HepG2 (cell line): ENCODE measurements at regions not wholly inside any gene's neighbourhood (a gene's known extent, or its start where the extent isn't known, plus 50 kb on each side); places are given as distances from the start of the nearest gene placed in this dataset.

Experiments used
- ATAC-seq: fragments of 200-7000 bp; cut with Tn5 transposase; 3 replicates; pipeline ENCODE4 v1.9.1; 2020; ENCODE audit warnings: mild to moderate bottlenecking, moderate library complexity
- BruUV-seq: library from RNA; stranded (reverse); fragments of 400-500 nt; replicated peaks from 2 replicates; lab custom pipeline; 2021; lab: Mats Ljungman, UMichigan
- CTCF ChIA-PET: fragments of 300-600 bp; formaldehyde crosslinking; extraction: SDS; loops from one replicate; lab custom pipeline; 2021; ENCODE audit warnings: low total read pairs, inconsistent platforms, low intra/inter-chr PET ratio; lab: Yijun Ruan, JAX
- POLR2A ChIA-PET: fragments of 350-600 bp; sonication (Branson Sonifier 250); formaldehyde crosslinking; loops from one replicate; lab custom pipeline; 2020; ENCODE audit warnings: antibody characterized with exemption, inconsistent platforms; lab: Yijun Ruan, JAX
- DNase-seq: peaks from one replicate; pipeline ENCODE4 v3.0.0-alpha.2; 2015; ENCODE audit warnings: low spot score
- FAIRE-seq: peaks from 3 replicates; lab custom pipeline; 2011; peaks lifted over from hg19 to GRCh38; lab: Jason Lieb, UNC
- H2AFZ ChIP-seq: one replicate; pipeline ENCODE4 v1.6.1; 2011; ENCODE audit warnings: low read length, inconsistent platforms
- H3K27ac ChIP-seq: fragments of 300-600 bp; 3 replicates; pipeline ENCODE4 v1.8.0; 2011; ENCODE audit warnings: mixed run types, mild to moderate bottlenecking, mixed read lengths, low read length, inconsistent platforms; ENCODE audit not compliant: insufficient read depth; ENCODE audit errors: extremely low read length
- H3K27me3 ChIP-seq, 2 experiments: fragments of 200-600 bp in 1 of 2; 2 replicates in 1 of 2; 3 replicates in 1 of 2; pipeline versions ENCODE4 v1.6.0 to v1.8.0; 2011; ENCODE audit warnings: low read length in 2 of 2, mild to moderate bottlenecking in 2 of 2, moderate library complexity in 2 of 2, inconsistent platforms in 1 of 2; ENCODE audit not compliant: insufficient read depth in 2 of 2, control insufficient read depth in 1 of 2
- H3K36me3 ChIP-seq, 2 experiments: fragments of 200-600 bp in 1 of 2; replicated peaks in 1 of 2; 2 replicates in 1 of 2; 3 replicates in 1 of 2; pipeline versions ENCODE4 v1.5.1 to v1.8.0; 2011; ENCODE audit warnings: low read length in 2 of 2, inconsistent platforms in 1 of 2; ENCODE audit not compliant: insufficient read depth in 2 of 2, control insufficient read depth in 1 of 2
- H3K4me1 ChIP-seq: 2 replicates; pipeline ENCODE4 v1.5.1; 2012; ENCODE audit warnings: low read length, inconsistent platforms; ENCODE audit not compliant: insufficient read depth
- H3K4me2 ChIP-seq: 2 replicates; pipeline ENCODE4 v1.6.0; 2011; ENCODE audit warnings: low read depth, low read length, inconsistent platforms
- H3K4me3 ChIP-seq, 3 experiments: fragments of 200-600 bp in 1 of 3; sonication (generic), shearing (Covaris generic) in 1 of 3; replicated peaks in 1 of 3; 2 replicates each; pipeline ENCODE4 v1.5.1; 2011 to 2016; ENCODE audit warnings: low read length in 3 of 3, inconsistent platforms in 2 of 3, low read depth in 2 of 3, mild to moderate bottlenecking in 2 of 3, control low read depth in 1 of 3, mixed read lengths in 1 of 3; ENCODE audit not compliant: insufficient read depth in 1 of 3
- H3K79me2 ChIP-seq: one replicate; pipeline ENCODE4 v1.6.1; 2011; ENCODE audit warnings: low read length, inconsistent platforms; ENCODE audit not compliant: insufficient read depth
- H3K9ac ChIP-seq: 2 replicates; pipeline ENCODE4 v1.6.0; 2011; ENCODE audit warnings: mild to moderate bottlenecking, low read depth, low read length, inconsistent platforms; ENCODE audit not compliant: insufficient read depth
- H3K9me3 ChIP-seq: 2 replicates; pipeline ENCODE4 v1.5.1; 2012; ENCODE audit warnings: mild to moderate bottlenecking, low read length
- H4K20me1 ChIP-seq: 2 replicates; pipeline ENCODE4 v1.6.0; 2011; ENCODE audit warnings: inconsistent platforms, mild to moderate bottlenecking, low read length, moderate library complexity; ENCODE audit not compliant: insufficient read depth
- IRX3 ChIP-seq: sonication (generic); formaldehyde crosslinking; IDR thresholded peaks from 2 replicates; pipeline ENCODE4 v1.8.1; 2023; ENCODE audit warnings: mild to moderate bottlenecking, low read depth, missing genetic modification reagents, borderline replicate concordance
- KAT2B ChIP-seq: fragments of 150-350 bp; IDR thresholded peaks from 2 replicates; pipeline ENCODE4 v1.6.1; 2014; ENCODE audit warnings: low read depth, low read length, borderline replicate concordance
- PHF21A ChIP-seq: sonication (generic); formaldehyde crosslinking; IDR thresholded peaks from 2 replicates; pipeline ENCODE4 v1.5.0; 2020; ENCODE audit warnings: mild to moderate bottlenecking, missing genetic modification reagents
- POGZ ChIP-seq: sonication (generic); formaldehyde crosslinking; IDR thresholded peaks from 2 replicates; pipeline ENCODE4 v1.4.0; 2020; ENCODE audit warnings: mild to moderate bottlenecking, missing genetic modification reagents
- POLR2A ChIP-seq, 2 experiments: IDR thresholded peaks; 2 replicates each; pipeline ENCODE4 v1.6.1; 2011; ENCODE audit warnings: low read depth in 2 of 2, low read length in 2 of 2, mild to moderate bottlenecking in 1 of 2, moderate library complexity in 1 of 2; ENCODE audit not compliant: insufficient read depth in 1 of 2
- RAD21 ChIP-seq: fragments of 450-650 bp; formaldehyde crosslinking; IDR thresholded peaks from 2 replicates; pipeline ENCODE4 v1.5.0; 2020; ENCODE audit warnings: mild to moderate bottlenecking
- RFX5 ChIP-seq: IDR thresholded peaks from 2 replicates; pipeline ENCODE4 v1.6.1; 2011; ENCODE audit warnings: low read depth, low read length, improper control_type of control experiment
- SALL1 ChIP-seq: sonication (generic); formaldehyde crosslinking; IDR thresholded peaks from 2 replicates; pipeline ENCODE4 v1.8.0; 2022; ENCODE audit warnings: mild to moderate bottlenecking, missing genetic modification reagents
- SUZ12 ChIP-seq: fragments of 150-350 bp; IDR thresholded peaks from 2 replicates; pipeline ENCODE4 v1.6.1; 2014; ENCODE audit warnings: low read depth, low read length
- ZMAT3 ChIP-seq: sonication (generic); formaldehyde crosslinking; conservative IDR thresholded peaks from 2 replicates; pipeline ENCODE4 v1.7.0; 2021; ENCODE audit warnings: missing genetic modification reagents
- ZNF709 ChIP-seq: sonication (generic); formaldehyde crosslinking; IDR thresholded peaks from 2 replicates; pipeline ENCODE4 v1.5.0; 2020; ENCODE audit warnings: mild to moderate bottlenecking, missing genetic modification reagents
- WGBS: methylation state at CpG from one replicate; pipeline ENCODE4 v1.1.6; 2017; ENCODE audit warnings: low lambda C conversion rate; 5-methylcytosine and 5-hydroxymethylcytosine counted together
- in situ Hi-C: cut with HindIII; loops from 2 replicates; pipeline ENCODE4 v1.10.0; 2017; ENCODE audit warnings: low pct_unique_long_range_greater_than_20kb; ENCODE audit not compliant: extremely low pct_ligation_motif_present
- intact Hi-C: fragments of 100-400 bp; cut with micrococcal nuclease; formaldehyde crosslinking; loops from one replicate; pipeline ENCODE4 v1.10.0; 2022; ENCODE audit not compliant: unreplicated experiment

DNA sequence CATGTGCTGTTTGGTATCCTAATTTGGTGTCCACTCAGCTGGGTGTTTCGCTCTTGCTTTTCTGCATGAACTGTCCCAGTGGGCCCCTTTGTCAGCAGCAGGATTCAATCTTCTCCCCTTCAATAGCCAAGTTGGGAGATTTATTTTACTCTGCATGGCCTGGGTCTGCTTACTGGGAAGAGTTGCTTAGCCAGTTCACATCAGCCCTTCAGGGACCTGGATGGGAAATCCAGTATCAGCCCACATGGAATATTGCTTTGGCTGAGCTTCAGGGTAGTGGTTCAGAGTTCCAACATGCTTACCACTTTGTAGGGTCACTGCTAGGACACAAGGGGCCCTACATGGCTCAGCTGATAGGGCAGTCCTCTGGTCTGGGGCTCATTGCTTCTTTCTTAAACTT lies 93.0 kb upstream of the BOC start:
- Histone ChIP-seq H3K4me2 (no peak overlapping the region), H3K4me3 (no peak overlapping the region), H2AFZ (no peak overlapping the region), H3K27ac (no peak overlapping the region), H3K9me3 (no peaks in the 10 kb centered on the region), H4K20me1 (no peaks in the 10 kb centered on the region), H3K27me3 (no peaks in the 10 kb centered on the region), H3K36me3 (no peaks in the 10 kb centered on the region), H3K4me1 (no peaks in the 10 kb centered on the region), H3K9ac (no peak overlapping the region), H3K79me2 (no peaks in the 10 kb centered on the region)
- intact Hi-C loops = no loop called here
- TF ChIP-seq RAD21 (CRISPR knock-in tag) (no peak), KAT2B (no peak), SALL1 (no peak), IRX3 (CRISPR knock-in tag) (no peak), ZNF709 (CRISPR knock-in tag) (no peak), PHF21A (CRISPR knock-in tag) (no peak), POLR2A (IDR thresholded peaks at IDR 0.05; ENCODE audit: insufficient read depth in 1 of 2, low read depth in 2 of 2, low read length in 2 of 2) (no peak)
- ChIA-PET CTCF (no interaction called here), POLR2A (no interaction called here)
- ATAC-seq (no peak), DNase-seq (no peak), FAIRE-seq (no peak)
- in situ Hi-C loops = no loop called here
- 86% methylated on average over 1 of the region's 1 CpG for WGBS
- no TSS peak for BruUV-seq

DNA sequence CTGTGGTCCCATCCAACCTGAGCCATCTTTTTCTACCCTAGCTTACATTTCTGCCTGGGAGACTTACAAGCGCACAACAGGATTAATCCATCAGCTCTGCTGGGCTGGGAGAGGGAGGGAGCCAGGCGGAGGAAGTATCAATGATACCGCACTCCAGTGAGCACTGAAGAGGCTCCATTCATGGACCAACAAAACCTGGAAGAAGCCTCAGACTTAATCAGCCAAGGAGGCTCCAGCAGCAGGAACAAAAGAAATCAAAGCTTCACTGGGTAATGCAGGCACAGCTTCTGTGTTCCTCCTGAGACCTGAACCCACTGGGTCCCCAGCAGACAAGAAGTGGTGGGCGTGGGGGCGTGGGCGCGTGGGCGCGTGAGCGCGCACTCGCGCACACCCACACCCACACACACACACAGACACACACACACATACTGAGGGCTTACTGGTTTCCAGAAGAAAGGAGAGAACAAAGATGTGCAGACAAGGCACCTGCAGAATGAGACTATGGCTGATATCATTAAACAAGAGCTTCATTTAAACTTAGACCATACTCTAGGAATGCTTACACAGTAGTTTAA lies 87.0 kb upstream of the BOC start:
- Histone ChIP-seq H3K4me3 (no peak overlapping the region), H3K27me3 (peaks cover 0 to 3% of the 10 kb centered on the region in 2 experiments; a peak in 1 of 5 replicates), H3K79me2 (no peaks in the 10 kb centered on the region), H3K9me3 (no peaks in the 10 kb centered on the region), H3K4me2 (no peak overlapping the region), H3K4me1 (no peaks in the 10 kb centered on the region), H2AFZ (no peak overlapping the region), H3K9ac (no peak overlapping the region), H3K27ac (no peak overlapping the region), H4K20me1 (no peaks in the 10 kb centered on the region), H3K36me3 (no peaks in the 10 kb centered on the region)
- ATAC-seq (no peak), DNase-seq (no peak), FAIRE-seq (no peak)
- TF ChIP-seq RFX5 (no peak), POGZ (CRISPR knock-in tag) (no peak), SUZ12 (no peak), ZMAT3 (CRISPR knock-in tag) (no peak)
- WGBS = 86% methylated on average over 12 of the region's 13 CpGs
- POLR2A ChIA-PET = no interaction called here
- in situ Hi-C loops (no loop called here), intact Hi-C loops (loop anchor here (2.0 kb wide), 1 partner anchor 20 kb away; no protein-coding TSS in a partner anchor)
- CTCF ChIA-PET = no interaction called here
- no TSS peak for BruUV-seq
